Mesothelial cell of epicardium (in vitro differentiated cells): ENCODE measurements at regions not wholly inside any gene's neighbourhood (a gene's known extent, or its start where the extent isn't known, plus 50 kb on each side); places are given as distances from the start of the nearest gene placed in this dataset.

Source experiments
- DNase-seq, 2 experiments: peaks; one replicate each; pipeline ENCODE4 v3.0.0; 2021; ENCODE audit warnings: low spot score in 2 of 2; ENCODE audit not compliant: unreplicated experiment in 2 of 2
- H3K27ac Mint-ChIP-seq: 2 replicates; pipeline ENCODE4 v1.8.0; 2021; ENCODE audit warnings: mixed read lengths
- H3K27me3 Mint-ChIP-seq: 2 replicates; pipeline ENCODE4 v1.8.0; 2021; ENCODE audit warnings: low read depth, mixed read lengths
- H3K36me3 Mint-ChIP-seq: 2 replicates; pipeline ENCODE4 v1.8.0; 2021; ENCODE audit warnings: mixed read lengths
- H3K4me1 Mint-ChIP-seq: 2 replicates; pipeline ENCODE4 v1.8.0; 2021; ENCODE audit warnings: mixed read lengths
- H3K4me3 Mint-ChIP-seq: 2 replicates; pipeline ENCODE4 v1.8.0; 2021; ENCODE audit warnings: mild to moderate bottlenecking, moderate library complexity, mixed read lengths
- H3K9me3 Mint-ChIP-seq: 2 replicates; pipeline ENCODE4 v1.8.0; 2021; ENCODE audit warnings: mixed read lengths
- TF ChIP-seq, protein P1 (sequence below): fragments of 200-600 bp; sonication (generic); IDR thresholded peaks from one replicate; pipeline ENCODE4 v1.5.0; 2021; ENCODE audit warnings: antibody characterized with exemption; ENCODE audit not compliant: unreplicated experiment

GRCh38 chr3:182182531-182182968 lies 470.8 kb downstream of the SOX2 start:
- H3K36me3 Mint-ChIP-seq, result no peaks in the 10 kb centered on the region
- DNase-seq, result no peak
- TF ChIP-seq, protein P1, sequence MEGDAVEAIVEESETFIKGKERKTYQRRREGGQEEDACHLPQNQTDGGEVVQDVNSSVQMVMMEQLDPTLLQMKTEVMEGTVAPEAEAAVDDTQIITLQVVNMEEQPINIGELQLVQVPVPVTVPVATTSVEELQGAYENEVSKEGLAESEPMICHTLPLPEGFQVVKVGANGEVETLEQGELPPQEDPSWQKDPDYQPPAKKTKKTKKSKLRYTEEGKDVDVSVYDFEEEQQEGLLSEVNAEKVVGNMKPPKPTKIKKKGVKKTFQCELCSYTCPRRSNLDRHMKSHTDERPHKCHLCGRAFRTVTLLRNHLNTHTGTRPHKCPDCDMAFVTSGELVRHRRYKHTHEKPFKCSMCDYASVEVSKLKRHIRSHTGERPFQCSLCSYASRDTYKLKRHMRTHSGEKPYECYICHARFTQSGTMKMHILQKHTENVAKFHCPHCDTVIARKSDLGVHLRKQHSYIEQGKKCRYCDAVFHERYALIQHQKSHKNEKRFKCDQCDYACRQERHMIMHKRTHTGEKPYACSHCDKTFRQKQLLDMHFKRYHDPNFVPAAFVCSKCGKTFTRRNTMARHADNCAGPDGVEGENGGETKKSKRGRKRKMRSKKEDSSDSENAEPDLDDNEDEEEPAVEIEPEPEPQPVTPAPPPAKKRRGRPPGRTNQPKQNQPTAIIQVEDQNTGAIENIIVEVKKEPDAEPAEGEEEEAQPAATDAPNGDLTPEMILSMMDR, result no peak
- H3K4me1 Mint-ChIP-seq, result peaks cover 8% of the 10 kb centered on the region
- no peak overlapping the region for H3K4me3 Mint-ChIP-seq
- H3K9me3 Mint-ChIP-seq, result peaks cover under 1% of the 10 kb centered on the region
- no peak overlapping the region for H3K27ac Mint-ChIP-seq
- H3K27me3 Mint-ChIP-seq, result peaks cover 19% of the 10 kb centered on the region

- no peak for DNase-seq
- Mint-ChIP-seq H3K4me1 (peaks cover 8% of the 10 kb centered on the region), H3K27ac (no peak overlapping the region), H3K4me3 (no peak overlapping the region), H3K9me3 (peaks cover 9% of the 10 kb centered on the region), H3K27me3 (peaks cover 20% of the 10 kb centered on the region), H3K36me3 (no peaks in the 10 kb centered on the region)
- TF ChIP-seq, protein P1, result no peak
Observed at GRCh38 chr3:182183716-182184430, 472.1 kb downstream of the SOX2 start.

DNA sequence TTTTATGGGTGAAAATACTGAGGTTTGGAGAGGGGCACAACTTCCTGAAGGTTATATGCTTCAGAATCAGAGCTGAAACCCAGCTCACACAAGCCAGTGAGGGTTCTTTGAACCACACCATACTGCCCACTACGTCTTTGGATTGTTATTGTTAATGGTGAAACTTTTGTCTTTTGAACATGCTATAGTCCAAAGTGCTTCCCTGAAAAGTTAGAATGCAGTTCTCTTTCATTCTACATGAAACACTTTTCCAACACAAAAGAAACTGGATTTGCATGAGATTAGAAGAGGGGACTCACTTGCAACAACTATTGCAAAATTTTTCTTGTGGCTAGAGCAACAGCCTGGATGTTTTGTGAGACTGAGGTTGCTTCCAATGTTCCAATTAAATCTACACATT lies 473.6 kb downstream of the SOX2 start:
- Mint-ChIP-seq H3K27me3 (peaks cover 20% of the 10 kb centered on the region), H3K27ac (no peak overlapping the region), H3K36me3 (no peaks in the 10 kb centered on the region), H3K4me3 (no peak overlapping the region), H3K4me1 (peaks cover 8% of the 10 kb centered on the region), H3K9me3 (peaks cover 9% of the 10 kb centered on the region)
- DNase-seq, result no peak
- TF ChIP-seq, protein P1, result no peak

DNA sequence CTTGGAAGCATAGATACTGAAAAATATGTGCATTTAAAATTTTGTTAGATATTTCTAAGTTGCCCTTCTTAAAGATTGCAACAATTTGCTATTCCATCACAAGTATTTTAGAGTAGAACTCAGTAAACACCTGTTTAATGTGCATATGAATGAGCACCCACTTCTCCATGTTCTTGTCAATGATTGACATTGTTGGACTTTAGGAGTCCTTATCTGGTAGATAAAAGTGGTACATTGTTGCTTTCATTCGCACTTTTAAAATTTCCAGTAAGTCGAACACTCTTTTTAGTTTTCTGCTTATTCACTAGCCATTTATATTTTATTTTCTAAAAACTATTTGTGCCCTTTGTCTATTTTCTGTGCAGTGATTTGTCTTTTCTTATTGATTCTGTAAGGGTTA lies 478.3 kb downstream of the SOX2 start:
- DNase-seq, result no peak
- Mint-ChIP-seq H3K4me1 (no peaks in the 10 kb centered on the region), H3K27me3 (peaks cover 14% of the 10 kb centered on the region), H3K27ac (no peak overlapping the region), H3K9me3 (peaks cover 9% of the 10 kb centered on the region), H3K36me3 (no peaks in the 10 kb centered on the region), H3K4me3 (no peak overlapping the region)
- TF ChIP-seq, protein P1, result no peak

GRCh38 chr3:182198345-182198744 lies 486.6 kb downstream of the SOX2 start:
- Mint-ChIP-seq H3K27me3 (peaks cover 6% of the 10 kb centered on the region), H3K36me3 (no peaks in the 10 kb centered on the region)

More at GRCh38 chr3:182198345-182198744, 486.6 kb downstream of the SOX2 start:
- Mint-ChIP-seq H3K4me1 (peaks cover 6% of the 10 kb centered on the region), H3K4me3 (no peak overlapping the region), H3K27ac (no peak overlapping the region), H3K9me3 (no peaks in the 10 kb centered on the region)
- DNase-seq, result no peak
- TF ChIP-seq, protein P1, result no peak
